Epithelial cell of prostate (primary cell): ENCODE measurements at regions not wholly inside any gene's neighbourhood (a gene's known extent, or its start where the extent isn't known, plus 50 kb on each side); places are given as distances from the start of the nearest gene placed in this dataset.
A peak's percentile ranks its signal among the peaks of the same experiment; 100 is the strongest.
"Not testable (repeated sequence)": the region's sequence is repeated elsewhere in the genome, so short reads cannot be mapped to it uniquely, and the experiment has no call there.

Experiments
- DNase-seq: peaks from one replicate; pipeline ENCODE4 v3.0.0-alpha.2; 2011; ENCODE audit warnings: low read depth, low spot score
- H3K27ac ChIP-seq: fragments of 450-650 bp; 2 replicates; pipeline ENCODE4 v1.5.1; 2017; ENCODE audit warnings: mild to moderate bottlenecking

- no peak for DNase-seq
- H3K27ac ChIP-seq: no peak overlapping the region
These were observed 81.4 kb downstream of the ALOX5AP start for GRCh38 chr13:30816736-30817135.

DNA sequence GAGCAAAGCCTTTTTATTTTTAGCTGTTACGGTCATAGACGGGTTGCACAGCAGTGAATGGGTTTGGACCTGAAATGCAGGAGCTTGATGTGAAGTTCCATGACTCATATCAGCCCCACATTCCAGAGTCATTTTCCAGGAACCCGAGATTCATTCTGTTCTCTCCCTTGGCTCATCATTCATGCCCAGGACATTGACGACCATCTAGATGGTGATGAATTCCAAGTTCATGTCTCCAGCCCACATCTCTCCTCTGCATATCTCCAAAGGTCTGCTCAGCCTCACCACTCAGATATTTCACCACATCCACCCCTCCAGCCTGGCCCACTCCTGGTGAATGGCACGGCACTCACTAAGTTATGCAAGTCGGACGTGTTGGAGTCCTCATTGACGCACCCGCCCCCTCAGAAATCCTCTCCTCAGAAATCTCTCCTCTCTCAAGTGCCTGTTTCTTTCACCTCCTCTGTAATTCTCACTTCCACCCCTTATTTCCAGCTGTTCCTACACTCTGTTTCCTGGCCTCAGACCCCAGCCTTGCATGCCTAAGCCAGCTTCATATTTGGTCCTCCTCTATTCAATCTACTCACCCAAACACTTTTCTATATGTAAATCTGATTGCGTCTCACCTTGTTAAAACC, 83.1 kb downstream of the ALOX5AP start:
- H3K27ac ChIP-seq: peak overlapping the region; percentile 12

GRCh38 chr13:30819136-30819888, 84.0 kb downstream of the ALOX5AP start:
- H3K27ac ChIP-seq: peak overlapping the region; percentile 12
- DNase-seq: no peak

More for the DNA sequence above, 83.1 kb downstream of the ALOX5AP start:
- DNase-seq: no peak

GRCh38 chr13:30821421-30821820, 84.7 kb upstream of the MEDAG start:
- no peak for DNase-seq
- H3K27ac ChIP-seq: peak overlapping the region; percentile 44

DNA sequence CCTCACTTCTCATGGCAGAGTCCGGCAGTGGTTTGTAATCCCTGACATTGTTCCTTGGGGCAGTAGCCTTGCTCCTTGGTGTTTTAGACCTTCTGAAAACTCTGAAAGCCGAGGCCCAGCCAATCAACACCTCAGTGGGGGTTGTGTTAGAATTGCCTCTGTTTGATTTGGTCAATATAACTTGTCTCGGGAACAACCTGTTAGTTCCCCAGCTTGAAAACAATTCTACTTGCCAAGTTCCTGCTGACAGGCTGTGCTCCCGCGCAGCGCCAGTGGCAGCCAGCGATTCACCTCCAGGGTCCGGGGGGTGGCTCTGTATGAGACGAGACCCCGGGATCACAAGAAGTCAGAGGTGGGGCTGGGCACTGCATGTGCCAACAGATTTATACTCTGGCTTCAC, 81.4 kb upstream of the MEDAG start:
- H3K27ac ChIP-seq: no peak overlapping the region
- no peak for DNase-seq

DNA sequence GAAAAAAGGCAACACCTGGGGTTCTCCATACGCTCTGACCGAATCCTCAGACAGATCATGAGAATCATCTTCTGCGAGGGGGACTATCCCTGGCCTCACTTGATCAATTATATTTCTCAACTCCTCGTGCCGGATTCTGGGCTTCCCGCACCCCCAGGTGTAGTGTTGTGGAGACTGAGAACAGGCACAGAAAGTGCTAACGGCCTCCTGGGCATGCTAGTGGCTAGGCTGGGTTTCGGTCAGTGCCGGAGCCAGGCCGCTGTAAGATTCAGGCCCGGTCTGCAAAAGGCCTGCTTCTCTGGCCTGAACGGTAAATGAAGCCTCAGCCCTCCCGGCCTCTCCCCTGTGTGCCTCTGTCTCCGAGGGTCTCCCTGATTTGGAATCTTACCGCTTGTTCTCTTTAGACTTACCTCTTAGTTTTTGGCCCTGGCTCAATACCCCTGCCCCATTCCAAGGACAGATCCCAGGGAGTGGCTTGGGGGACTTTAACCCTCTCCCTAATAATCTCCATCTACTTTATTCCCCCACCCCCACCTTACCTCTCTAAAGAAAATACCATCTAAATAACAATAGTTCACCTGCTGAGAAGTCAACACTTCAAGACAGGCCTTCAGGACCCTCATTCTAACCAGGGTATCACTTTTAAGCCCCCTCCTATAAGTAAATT, 79.0 kb upstream of the MEDAG start:
- no peak for DNase-seq
- no peak overlapping the region for H3K27ac ChIP-seq

- no peak for DNase-seq
- no peak overlapping the region for H3K27ac ChIP-seq
These were observed 78.5 kb upstream of the MEDAG start for GRCh38 chr13:30827578-30827925.

DNA sequence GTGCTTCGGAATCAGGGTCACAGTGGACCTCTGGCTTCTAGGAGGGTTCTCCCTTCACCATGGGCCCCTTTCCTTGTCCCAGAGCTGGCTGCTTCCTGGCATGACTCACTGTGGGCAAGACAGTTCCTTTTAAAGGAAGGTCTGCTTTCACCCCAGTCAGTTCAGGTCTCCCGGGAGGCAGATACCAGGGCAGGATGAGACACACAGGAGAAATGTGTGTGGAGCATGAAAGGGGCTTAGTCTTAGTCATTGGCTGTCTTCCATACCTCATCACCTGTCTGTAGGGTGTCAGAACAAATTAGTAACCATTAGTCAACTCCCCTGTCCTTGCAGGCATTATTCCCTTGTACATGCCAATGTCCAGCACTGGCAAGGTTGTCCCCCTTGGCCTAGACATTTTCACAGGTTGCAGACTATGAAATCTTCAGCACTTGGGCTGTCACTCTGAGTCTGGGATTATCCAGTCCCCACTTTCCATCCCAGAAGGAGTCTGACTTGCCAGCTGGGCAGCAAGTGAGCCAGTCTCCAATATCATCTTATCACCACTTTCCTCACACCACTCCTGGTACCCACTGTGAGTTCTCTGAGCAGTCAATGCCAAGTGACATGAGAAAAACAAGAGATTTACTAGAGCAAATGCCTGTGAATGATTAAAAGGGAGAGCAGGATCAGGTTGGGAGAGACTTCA, 76.8 kb upstream of the MEDAG start:
- peak overlapping the region; percentile 84 for H3K27ac ChIP-seq
- peak; percentile 95 for DNase-seq

DNA sequence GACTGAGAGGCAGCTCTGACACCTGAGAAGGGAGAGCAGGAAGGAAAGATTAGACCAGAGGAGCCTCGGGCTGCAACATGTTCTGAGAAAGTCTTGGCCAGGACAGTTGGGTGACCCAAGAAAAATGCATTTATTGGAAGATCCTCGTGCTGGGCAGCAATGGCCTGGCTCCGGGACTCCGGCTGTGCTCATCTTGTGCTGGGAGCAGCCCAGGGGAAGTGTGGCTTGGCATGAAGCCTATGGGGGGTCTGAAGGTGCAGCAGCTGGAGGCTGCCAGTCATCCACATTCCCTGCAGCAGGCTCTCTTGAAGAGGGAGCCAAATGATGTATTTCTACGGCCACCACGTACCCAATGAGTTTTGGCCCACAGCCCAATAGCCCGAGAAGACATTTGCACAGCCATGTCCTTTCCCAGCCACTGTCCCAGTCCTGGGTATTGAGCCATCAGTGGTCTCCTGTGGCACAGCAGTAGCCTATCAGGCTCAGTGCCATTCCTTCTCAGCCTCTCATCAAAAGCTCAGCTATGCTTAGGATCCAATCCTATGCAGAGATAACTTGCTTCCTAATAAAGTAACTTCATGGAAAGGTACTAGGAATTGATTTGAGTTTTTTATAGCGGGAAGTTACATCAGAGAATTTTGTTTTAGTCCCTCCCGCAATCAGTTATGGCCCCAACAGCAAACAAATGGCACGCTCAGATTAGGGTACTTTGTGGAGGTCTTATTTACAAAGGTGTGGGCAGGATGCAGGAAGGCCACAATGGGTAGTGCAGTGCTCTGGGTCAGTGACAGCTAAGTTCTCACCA, 76.0 kb upstream of the MEDAG start:
- peak overlapping the region; percentile 84 for H3K27ac ChIP-seq
- no peak for DNase-seq

GRCh38 chr13:30830638-30830965, 75.5 kb upstream of the MEDAG start:
- no peak for DNase-seq
- peak overlapping the region; percentile 84 for H3K27ac ChIP-seq

DNA sequence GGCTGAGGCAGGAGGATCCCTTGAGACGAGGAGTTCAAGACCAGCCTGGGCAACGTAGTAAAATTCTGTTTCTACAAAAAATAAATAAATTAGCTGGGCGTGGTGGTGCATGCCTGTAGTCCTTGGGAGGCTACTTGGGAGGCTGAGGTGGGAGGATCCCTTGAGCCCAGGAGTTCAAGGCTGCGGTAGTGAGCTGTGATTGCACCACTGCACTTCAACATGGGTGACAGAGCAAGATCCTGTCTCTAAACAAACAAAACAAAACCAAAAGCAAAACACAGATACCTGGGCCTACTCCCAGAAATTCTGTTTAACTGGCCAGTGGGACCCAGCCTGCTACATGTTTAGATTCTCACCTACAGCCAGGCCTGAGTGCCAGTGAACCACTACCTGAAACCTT, 74.6 kb upstream of the MEDAG start:
- DNase-seq: no peak
- H3K27ac ChIP-seq: no peak overlapping the region

DNA sequence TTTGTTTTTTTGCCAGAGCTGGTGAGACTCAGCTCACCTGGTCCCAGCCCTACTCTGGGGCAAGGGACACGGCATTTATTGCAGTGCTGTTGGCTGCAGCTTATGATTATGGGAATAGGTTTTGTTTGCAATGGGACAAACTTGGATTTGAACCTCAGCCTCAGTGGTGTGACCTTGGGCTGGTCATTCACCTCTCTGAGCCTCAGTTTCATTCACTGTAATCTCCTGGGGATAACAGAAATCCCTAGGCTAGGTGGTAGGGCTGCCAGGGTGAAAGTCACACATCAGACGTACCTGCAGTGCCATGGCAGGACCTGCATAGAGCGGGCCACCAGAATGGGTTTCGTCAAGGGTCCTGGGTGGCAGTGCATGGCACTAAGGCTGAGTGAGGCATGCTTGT, 73.7 kb upstream of the MEDAG start:
- H3K27ac ChIP-seq: no peak overlapping the region
- DNase-seq: no peak

GRCh38 chr13:30832845-30833332, 73.2 kb upstream of the MEDAG start:
- peak overlapping the region; percentile 36 for H3K27ac ChIP-seq
- DNase-seq: peak; percentile 80

GRCh38 chr13:30835442-30835841, 70.6 kb upstream of the MEDAG start:
- DNase-seq: no peak
- no peak overlapping the region for H3K27ac ChIP-seq

GRCh38 chr13:30837227-30838159, 68.6 kb upstream of the MEDAG start:
- no peak overlapping the region for H3K27ac ChIP-seq

DNA sequence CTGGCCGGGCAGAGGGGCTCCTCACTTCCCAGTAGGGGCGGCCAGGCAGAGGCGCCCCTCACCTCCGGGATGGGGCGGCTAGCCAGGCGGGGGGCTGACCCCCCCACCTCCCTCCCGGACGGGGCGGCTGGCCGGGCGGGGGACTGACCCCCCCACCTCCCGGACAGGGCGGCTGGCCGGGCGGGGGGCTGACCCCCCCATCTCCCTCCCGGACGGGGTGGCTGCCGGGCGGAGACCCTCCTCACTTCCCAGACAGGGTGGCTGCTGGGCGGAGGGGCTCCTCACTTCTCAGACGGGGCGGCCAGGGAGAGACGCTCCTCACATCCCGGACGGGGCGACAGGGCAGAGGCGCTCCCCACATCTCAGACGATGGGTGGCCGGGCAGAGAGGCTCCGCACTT, 66.4 kb upstream of the MEDAG start:
- not testable (repeated sequence) for H3K27ac ChIP-seq, DNase-seq

More at GRCh38 chr13:30837227-30838159, 68.6 kb upstream of the MEDAG start:
- no peak for DNase-seq

DNA sequence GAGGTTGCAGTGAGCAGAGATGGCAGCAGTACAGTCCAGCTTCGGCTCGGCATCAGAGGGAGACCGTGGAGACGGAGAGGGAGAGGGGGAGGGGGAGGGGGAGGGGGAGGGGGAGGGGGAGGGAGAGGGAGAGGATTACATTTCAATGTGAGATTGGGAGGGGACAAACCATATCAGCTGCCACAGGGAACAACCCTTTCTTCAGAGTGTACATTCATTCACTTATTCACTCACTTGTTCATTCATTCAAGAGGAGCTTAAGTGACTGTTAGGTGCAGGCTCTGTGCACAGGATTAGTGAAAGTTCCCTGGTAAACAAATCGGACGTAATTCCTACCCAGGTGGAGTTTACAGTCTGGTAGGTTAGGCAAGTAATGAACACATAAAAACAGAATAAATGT, 65.6 kb upstream of the MEDAG start:
- DNase-seq: no peak
- H3K27ac ChIP-seq: no peak overlapping the region

GRCh38 chr13:30841154-30841553, 64.9 kb upstream of the MEDAG start:
- DNase-seq: no peak
- H3K27ac ChIP-seq: no peak overlapping the region

- DNase-seq: no peak
- H3K27ac ChIP-seq: no peak overlapping the region
These were observed 62.5 kb upstream of the MEDAG start for GRCh38 chr13:30843548-30843947.
